HG02884 (cell line): ENCODE measurements at regions not wholly inside any gene's neighbourhood (a gene's known extent, or its start where the extent isn't known, plus 50 kb on each side); places are given as distances from the start of the nearest gene placed in this dataset.
"Not testable (repeated sequence)": the region's sequence is repeated elsewhere in the genome, so short reads cannot be mapped to it uniquely, and the experiment has no call there.

Experiments
- ATAC-seq: cut with Tn5 transposase; IDR thresholded peaks from one replicate; pipeline ENCODE4 v1.9.1; 2021; ENCODE audit warnings: mild to moderate bottlenecking, moderate library complexity; ENCODE audit not compliant: unreplicated experiment

GRCh38 chr6:6931071-6932025 lies 176.4 kb upstream of the RREB1 start:
- ATAC-seq, result no peak

DNA sequence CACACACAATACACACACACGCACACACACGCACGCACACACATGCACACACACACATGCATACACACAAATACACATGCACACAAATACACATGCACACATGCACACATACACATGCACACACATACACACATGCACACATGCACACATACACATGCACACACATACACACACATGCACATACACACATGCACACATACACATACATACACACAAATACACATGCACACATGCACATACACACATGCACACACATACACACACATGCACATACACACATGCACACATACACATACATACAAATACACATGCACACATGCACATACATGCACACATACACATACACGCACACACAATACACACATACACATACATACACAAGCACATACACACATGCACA lies 175.4 kb upstream of the RREB1 start:
- ATAC-seq, result no peak

GRCh38 chr6:6932968-6933367 lies 174.8 kb upstream of the RREB1 start:
- no peak for ATAC-seq

DNA sequence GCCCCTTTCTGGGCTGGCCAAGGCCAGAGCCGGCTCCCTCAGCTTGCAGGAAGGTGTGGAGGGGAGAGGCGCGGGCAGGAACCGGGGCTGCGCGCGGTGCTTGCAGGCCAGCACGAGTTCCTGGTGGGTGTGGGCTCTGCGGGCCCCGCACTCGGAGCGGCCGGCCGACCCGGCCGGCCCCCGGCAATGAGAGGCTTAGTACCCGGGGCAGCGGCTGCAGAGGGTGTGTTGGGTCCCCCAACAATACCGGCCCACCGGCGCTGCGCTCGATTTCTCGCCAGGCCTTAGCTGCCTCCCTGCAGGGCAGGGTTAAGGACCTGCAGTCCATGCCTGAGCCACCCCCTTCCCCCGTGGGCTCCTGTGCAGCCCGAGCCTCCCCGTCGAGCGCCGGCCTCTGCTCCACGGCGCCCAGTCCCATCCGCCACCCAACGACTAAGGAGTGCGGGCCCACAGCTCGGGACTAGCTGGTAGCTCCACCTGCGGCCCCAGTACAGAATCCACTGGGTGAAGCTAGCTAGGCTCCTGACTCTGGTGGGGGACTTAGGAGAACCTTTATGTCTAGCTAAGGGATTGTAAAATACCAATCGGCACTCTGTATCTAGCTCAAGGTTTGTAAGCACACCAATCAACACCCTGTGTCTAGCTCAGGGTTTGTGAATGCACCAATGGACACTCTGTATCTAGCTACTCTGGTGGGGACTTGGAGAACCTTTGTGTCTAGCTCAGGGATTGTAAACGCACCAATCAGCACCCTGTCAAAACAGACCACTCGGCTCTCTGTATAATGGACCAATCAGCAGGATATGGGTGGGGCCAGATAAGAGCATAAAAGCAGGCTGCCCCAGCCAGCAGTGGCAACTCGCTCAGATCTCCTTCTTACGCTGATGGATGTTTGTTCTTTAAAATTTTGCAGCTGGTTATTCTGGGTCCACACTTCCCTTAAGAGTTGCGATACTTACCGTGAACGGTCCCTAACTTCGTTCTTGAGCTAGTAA lies 167.4 kb upstream of the RREB1 start:
- ATAC-seq, result no peak

GRCh38 chr6:6941201-6941600 lies 166.6 kb upstream of the RREB1 start:
- no peak for ATAC-seq

DNA sequence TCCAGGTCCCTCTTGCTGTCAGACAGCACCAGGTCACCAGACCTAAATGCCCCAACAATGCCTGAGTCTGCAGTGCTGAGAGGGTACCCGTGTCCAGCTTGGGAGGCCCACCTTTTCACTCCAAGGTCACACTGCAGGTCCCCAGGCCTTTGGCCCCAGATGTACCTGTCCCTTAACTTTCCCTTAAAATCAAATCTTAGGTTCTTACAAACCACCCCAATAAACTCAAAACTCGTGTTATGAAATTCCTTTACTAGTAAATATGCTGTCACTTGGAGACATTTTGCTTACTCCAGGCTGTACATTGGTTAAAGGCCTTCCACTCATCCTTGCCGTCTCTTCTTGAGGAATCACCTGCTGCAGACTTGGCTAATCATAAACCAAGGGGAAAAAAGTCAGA lies 165.7 kb upstream of the RREB1 start:
- no peak for ATAC-seq

DNA sequence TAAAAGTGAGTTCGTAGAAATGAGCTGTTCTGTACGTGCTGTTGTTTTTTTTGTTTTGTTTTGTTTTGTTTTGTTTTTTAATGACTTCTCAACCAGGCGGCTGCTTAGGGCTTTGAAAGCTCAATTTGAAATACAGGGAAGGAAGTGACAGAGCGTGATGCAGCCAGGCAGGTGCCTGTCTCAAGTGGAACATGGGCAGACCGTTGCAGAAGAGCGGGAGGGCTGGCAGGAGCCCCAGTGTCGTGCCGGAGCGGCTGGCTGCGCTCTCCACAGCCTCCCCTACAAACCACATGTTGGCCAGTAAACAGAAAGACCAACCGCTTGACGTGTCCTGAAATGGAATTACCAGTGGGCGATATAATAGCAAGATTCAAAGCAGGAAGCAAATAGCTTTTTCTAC lies 164.9 kb upstream of the RREB1 start:
- peak; percentile 88 for ATAC-seq

DNA sequence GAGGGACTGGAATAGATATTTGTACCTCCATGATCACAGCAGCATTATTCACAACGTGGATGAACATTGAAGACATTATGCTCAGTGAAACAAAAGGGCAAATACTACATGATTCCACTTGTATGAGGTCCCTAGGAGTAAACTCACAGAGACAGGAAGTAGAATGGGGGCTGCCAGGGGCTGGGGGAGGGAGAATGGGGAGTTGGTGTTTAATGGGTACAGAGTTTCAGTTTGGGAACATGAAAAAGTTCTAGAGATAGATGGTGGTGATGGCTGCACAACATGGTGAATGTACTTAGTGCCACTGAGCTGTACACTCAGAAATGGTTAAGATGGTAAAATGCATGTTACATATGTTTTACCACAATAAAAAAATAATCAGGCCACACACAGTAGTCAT lies 164.3 kb upstream of the RREB1 start:
- peak; percentile 22 for ATAC-seq

GRCh38 chr6:6946206-6947155 lies 161.3 kb upstream of the RREB1 start:
- no peak for ATAC-seq

DNA sequence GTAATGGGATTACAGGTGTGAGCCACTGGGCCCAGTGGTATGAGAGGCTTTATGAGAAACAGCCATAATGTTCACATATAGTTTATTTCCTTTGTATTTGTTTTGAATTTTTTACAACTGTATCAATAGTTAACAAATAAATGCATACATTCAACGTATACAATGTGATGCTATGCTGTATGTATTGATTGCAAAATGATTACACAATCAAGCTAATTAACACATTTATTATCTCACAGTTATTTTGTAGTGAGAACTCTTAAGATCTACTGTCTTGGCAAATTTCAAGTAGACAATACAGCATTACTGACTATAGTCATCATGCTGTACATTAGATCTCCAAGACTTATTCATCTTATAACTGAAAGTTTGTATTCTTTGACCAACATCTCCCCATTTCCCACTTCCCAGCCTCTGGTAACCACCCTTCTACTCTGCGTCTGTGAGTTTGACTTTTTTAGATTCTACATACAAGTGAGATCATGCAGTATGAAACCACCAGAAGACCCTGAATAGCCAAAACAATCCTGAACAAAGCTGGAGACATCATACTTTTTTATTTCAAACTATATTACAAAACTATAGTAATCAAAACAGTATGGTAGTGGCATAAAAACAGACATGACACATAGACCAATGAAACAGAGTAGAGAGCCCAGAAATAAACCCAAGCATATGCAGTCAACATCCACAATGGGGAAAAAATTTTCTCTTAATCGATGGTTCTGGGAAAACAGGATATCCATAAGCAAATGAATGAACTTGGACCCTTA lies 157.2 kb upstream of the RREB1 start:
- no peak for ATAC-seq

GRCh38 chr6:6951355-6951754 lies 156.4 kb upstream of the RREB1 start:
- ATAC-seq, result no peak

DNA sequence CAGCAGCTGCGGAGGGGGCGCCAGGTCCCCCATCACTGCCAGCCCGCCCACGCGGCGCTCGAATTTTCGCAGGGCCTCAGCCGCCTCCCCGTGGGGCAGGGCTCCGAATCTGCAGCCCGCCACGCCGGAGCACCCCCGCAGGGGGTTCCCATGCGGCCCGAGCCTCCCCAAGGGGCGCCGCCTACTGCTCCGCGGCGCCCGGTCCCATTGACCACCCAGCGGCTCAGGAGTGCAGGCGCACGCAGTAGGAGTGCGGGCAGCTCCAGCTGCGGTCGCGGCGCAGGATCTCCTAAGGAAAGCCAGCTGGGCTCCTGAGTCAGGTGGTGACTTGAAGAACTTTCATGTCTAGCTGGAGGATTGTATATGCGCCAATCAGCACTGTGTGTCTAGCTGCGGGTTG lies 155.3 kb upstream of the RREB1 start:
- ATAC-seq, result no peak

- ATAC-seq, result not testable (repeated sequence)
Measured at GRCh38 chr6:6952927-6953326, 154.8 kb upstream of the RREB1 start.

DNA sequence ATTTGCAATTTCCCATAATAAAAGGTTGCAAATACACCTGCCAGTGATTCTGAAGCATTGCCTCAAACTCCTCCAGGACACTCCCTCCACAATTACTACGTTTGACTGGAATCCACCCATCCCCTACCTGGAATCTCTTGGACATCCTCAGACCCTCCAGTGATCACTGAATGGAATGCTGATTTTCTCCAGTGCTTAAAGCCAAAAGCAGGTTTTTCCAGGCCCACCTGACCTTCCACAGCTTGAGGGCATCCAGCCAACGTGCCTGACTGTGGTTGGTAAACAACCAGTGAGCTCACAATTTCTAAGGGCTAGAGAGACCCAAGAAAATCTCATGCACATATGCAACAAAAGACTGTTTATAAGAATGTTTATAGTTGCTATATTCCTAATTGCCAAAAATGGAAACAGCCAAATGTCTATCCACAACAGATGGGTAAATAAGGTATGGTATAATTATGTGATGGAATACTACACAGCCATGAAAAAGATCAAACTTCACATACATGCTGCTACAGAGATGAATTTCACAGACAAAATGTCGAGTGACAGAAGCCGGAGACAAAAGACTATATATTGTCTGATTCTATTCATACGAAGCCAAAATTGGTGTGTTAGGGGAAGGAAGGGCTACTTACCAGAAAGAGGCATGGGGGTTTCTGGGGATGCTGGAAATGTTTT lies 147.1 kb upstream of the RREB1 start:
- ATAC-seq, result no peak

DNA sequence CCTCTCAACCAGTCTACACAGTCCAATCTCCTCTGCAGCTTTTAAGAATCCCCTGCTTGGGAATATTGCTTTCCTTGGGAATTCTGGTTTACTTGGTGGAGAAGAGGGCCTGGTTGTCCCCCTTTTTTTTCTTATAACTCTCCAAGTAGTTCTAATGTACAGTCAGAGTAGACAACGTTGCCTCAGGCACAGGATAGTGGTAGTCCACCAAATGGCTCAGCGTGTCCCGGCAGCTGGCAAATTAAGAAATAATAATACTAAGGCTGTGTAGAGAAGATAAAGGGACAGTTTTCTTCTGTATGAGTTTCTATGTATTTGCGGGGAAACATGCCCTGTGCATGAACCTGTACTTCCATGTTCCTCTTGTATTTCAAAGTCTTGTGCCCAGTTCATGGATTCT lies 145.7 kb upstream of the RREB1 start:
- ATAC-seq, result no peak

- no peak for ATAC-seq
Measured at GRCh38 chr6:6962699-6963098, 145.1 kb upstream of the RREB1 start.

DNA sequence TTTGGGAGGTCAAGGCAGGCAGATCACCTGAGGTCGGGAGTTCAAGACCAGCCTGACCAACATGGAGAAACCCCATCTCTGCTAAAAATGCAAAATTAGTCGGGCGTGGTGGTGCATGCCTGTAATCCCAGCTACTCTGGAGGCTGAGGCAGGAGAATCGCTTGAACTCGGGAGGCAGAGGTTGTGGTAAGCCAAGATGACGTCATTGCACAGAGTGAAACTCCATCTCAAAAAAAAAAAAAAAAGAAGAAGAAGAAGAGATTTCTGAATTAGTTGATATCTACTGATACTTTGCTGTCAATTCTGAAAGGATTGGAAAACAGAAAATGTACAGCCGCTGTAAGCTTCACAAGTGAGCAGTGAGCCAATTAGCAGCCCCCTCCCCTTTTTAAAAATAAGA lies 144.4 kb upstream of the RREB1 start:
- not testable (repeated sequence) for ATAC-seq

GRCh38 chr6:6964675-6965074 lies 143.1 kb upstream of the RREB1 start:
- no peak for ATAC-seq

- no peak for ATAC-seq
Measured at GRCh38 chr6:6966127-6966526, 141.6 kb upstream of the RREB1 start.
